ENCODE measurements at regions not wholly inside any gene's neighbourhood (a gene's known extent, or its start where the extent isn't known, plus 50 kb on each side); places are given as distances from the start of the nearest gene placed in this dataset.

- DNase-seq (ENCODE audit: low spot score in 2 of 2) = no peak
- 4 to 11% methylated on average over 1 of the region's 1 CpG for WGBS, 2 donors
- TF ChIP-seq POLR2A (IDR thresholded peaks at IDR 0.05) = no peak
- TF ChIP-seq, protein P1, sequence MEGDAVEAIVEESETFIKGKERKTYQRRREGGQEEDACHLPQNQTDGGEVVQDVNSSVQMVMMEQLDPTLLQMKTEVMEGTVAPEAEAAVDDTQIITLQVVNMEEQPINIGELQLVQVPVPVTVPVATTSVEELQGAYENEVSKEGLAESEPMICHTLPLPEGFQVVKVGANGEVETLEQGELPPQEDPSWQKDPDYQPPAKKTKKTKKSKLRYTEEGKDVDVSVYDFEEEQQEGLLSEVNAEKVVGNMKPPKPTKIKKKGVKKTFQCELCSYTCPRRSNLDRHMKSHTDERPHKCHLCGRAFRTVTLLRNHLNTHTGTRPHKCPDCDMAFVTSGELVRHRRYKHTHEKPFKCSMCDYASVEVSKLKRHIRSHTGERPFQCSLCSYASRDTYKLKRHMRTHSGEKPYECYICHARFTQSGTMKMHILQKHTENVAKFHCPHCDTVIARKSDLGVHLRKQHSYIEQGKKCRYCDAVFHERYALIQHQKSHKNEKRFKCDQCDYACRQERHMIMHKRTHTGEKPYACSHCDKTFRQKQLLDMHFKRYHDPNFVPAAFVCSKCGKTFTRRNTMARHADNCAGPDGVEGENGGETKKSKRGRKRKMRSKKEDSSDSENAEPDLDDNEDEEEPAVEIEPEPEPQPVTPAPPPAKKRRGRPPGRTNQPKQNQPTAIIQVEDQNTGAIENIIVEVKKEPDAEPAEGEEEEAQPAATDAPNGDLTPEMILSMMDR (IDR thresholded peaks at IDR 0.05) = no peak
- intact Hi-C loops (cut with DNase I; ENCODE audit: low total_unique reads) = no loop called here
- H3K4me3 ChIP-seq (ENCODE audit: low read depth, poor library complexity, severe bottlenecking) = no peak overlapping the region
Measured at GRCh38 chr1:106049595-106049994, 1006.9 kb upstream of the PRMT6 start.

DNA sequence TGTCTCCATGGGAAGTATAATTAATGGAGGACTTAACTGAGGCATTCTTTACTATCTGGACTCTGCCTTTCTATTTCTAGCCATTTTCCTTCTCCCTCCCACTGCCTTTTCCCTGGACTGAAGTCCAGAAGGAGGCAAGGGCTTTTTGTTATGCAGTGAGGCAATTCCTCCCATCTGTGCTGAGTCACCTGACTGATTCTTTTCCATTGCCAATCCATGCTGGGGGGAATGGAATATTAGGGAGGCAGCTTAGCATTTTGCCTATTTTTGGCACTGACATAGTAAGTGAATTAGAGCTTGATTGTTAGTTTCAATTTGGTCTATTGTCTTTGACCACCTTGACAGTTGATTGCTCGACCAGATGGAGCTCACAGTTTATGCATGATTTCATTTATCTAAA, 1000.6 kb upstream of the PRMT6 start:
- DNase-seq (ENCODE audit: low spot score in 2 of 2) = no peak
- WGBS, 2 donors = 53 to 72% methylated on average over 1 of the region's 1 CpG
- no peak overlapping the region for H3K4me3 ChIP-seq (ENCODE audit: low read depth, poor library complexity, severe bottlenecking)
- TF ChIP-seq, protein P1 (IDR thresholded peaks at IDR 0.05) = no peak
- TF ChIP-seq POLR2A (IDR thresholded peaks at IDR 0.05) = no peak
- intact Hi-C loops (cut with DNase I; ENCODE audit: low total_unique reads) = no loop called here

DNA sequence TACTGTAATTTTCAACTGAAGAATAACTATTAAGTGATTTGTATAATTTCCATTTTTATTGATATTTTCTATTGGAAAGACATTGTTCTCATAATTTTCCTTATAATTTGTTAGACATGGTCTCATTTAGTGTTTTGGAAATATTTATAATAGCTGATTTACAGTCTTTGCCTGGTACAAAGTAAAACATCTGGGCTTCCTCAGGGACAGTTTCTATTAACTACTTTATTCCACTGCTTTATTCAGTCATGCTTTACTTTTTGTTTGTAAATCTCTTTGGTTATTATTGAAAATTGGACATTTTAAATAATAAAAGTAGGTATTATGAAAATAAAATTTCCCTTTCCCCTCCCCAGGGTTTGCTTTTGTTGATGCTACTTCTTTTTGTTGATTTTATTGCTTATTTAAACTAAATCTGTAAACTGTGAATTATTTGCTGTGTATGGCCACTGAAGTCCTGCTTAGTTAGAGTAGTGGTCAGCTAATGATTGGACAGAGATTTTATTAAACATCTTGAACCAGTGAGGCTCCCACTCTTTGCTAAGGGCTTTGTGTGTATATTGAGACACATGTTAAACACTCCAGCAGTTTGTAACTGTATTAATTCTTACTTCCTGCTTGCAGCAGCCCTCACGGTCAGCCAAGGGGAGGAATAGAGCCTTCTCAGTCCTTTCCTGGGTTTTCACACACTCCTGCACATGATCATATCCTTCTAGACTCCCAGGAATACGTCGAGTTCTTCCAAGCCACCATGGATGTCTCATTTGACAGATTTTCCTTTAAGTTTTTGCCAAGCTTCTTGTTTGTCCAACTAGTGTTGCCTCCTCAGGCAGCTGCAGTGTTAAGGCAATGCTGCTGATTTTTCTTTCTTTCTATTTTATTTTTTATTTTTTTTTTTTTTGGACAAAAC, 994.6 kb upstream of the PRMT6 start:
- TF ChIP-seq, protein P1 (IDR thresholded peaks at IDR 0.05) = no peak
- no peak for TF ChIP-seq POLR2A (IDR thresholded peaks at IDR 0.05)
- DNase-seq (ENCODE audit: low spot score in 2 of 2) = no peak
- 40 to 49% methylated on average over 3 of the region's 3 CpGs for WGBS, 2 donors
- intact Hi-C loops (cut with DNase I; ENCODE audit: low total_unique reads) = no loop called here
- no peak overlapping the region for H3K4me3 ChIP-seq (ENCODE audit: low read depth, poor library complexity, severe bottlenecking)

DNA sequence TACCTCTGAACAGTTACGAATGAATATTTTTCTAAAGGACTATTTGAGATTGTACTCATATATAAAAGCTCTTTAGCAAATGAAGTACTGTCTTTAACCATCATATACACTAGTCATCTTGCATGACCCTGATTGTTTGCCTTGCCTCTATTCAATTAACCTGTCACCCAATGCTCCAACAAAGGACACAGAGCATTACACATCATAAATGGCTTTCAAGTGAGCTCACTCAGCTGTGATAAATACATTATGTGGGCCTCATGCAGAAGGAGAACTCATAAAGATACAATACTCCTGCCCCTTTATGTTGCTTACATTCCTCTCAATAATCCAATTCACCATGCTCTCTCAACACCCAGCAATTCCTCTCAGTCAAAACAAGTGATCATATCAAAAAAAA, 993.0 kb upstream of the PRMT6 start:
- WGBS, 2 donors = 95 to 98% methylated on average over 1 of the region's 1 CpG
- no peak for DNase-seq (ENCODE audit: low spot score in 2 of 2)
- no peak for TF ChIP-seq POLR2A (IDR thresholded peaks at IDR 0.05)
- TF ChIP-seq, protein P1 (IDR thresholded peaks at IDR 0.05) = no peak
- no peak overlapping the region for H3K4me3 ChIP-seq (ENCODE audit: low read depth, poor library complexity, severe bottlenecking)
- intact Hi-C loops (cut with DNase I; ENCODE audit: low total_unique reads) = no loop called here

- intact Hi-C loops (cut with DNase I; ENCODE audit: low total_unique reads) = no loop called here
- WGBS, 2 donors = 70 to 79% methylated on average over 7 of the region's 7 CpGs
- TF ChIP-seq, protein P1 (IDR thresholded peaks at IDR 0.05) = no peak
- TF ChIP-seq POLR2A (IDR thresholded peaks at IDR 0.05) = no peak
- H3K4me3 ChIP-seq (ENCODE audit: low read depth, poor library complexity, severe bottlenecking) = no peak overlapping the region
- DNase-seq (ENCODE audit: low spot score in 2 of 2) = no peak
Measured at GRCh38 chr1:106072909-106073600, 983.4 kb upstream of the PRMT6 start.
